ENCODE measurements at regions not wholly inside any gene's neighbourhood (a gene's known extent, or its start where the extent isn't known, plus 50 kb on each side); places are given as distances from the start of the nearest gene placed in this dataset.

DNA sequence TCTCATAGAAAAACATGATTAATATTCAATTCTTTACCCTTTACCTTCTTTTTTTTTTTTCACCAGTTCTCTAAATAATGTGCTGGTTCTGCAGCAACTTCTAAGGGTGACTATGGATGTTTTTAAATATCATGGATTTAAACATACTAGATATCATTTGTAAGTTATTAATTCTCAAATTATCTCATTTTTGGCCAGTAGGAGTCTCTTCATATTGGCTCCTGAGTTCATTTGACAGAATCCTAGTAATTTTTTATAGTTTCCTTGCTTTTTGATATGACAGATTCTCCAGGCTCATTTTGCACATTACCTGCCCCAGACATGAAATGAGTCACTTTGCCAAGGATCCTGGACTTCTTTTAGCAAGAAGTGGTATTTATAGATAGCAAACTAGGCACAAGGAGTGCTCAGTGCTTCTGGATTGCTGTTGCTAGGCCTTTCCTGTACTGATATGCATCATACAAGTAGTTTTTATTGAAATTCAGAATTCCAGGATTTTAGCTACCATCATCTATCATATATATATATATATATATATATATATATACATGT, 201.3 kb upstream of the IL12B start:
- Histone ChIP-seq H3K36me3 (replicated peaks; ENCODE audit: insufficient read depth, low read depth) (no peaks in the 10 kb centered on the region), H3K4me3 (no peak overlapping the region), H2AFZ (no peak overlapping the region), H3K4me1 (ENCODE audit: insufficient read depth) (no peaks in the 10 kb centered on the region), H3K79me2 (no peaks in the 10 kb centered on the region), H3K9me3 (ENCODE audit: low read depth) (no peaks in the 10 kb centered on the region), H3K4me2 (no peak overlapping the region), H4K20me1 (ENCODE audit: insufficient read depth, poor library complexity, severe bottlenecking) (no peaks in the 10 kb centered on the region), H3K27me3 (no peaks in the 10 kb centered on the region), H3K9me2 (replicated peaks; ENCODE audit: insufficient read depth) (no peaks in the 10 kb centered on the region), H3K27ac (no peak overlapping the region)
- TF ChIP-seq EZH2phosphoT487 (IDR thresholded peaks at IDR 0.05; ENCODE audit: low read depth, severe bottlenecking, unreplicated experiment) = no peak
- TF ChIP-seq, protein P1, sequence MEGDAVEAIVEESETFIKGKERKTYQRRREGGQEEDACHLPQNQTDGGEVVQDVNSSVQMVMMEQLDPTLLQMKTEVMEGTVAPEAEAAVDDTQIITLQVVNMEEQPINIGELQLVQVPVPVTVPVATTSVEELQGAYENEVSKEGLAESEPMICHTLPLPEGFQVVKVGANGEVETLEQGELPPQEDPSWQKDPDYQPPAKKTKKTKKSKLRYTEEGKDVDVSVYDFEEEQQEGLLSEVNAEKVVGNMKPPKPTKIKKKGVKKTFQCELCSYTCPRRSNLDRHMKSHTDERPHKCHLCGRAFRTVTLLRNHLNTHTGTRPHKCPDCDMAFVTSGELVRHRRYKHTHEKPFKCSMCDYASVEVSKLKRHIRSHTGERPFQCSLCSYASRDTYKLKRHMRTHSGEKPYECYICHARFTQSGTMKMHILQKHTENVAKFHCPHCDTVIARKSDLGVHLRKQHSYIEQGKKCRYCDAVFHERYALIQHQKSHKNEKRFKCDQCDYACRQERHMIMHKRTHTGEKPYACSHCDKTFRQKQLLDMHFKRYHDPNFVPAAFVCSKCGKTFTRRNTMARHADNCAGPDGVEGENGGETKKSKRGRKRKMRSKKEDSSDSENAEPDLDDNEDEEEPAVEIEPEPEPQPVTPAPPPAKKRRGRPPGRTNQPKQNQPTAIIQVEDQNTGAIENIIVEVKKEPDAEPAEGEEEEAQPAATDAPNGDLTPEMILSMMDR (IDR thresholded peaks at IDR 0.05; ENCODE audit: poor library complexity) = no peak
- no peak for TF ChIP-seq EZH2 (IDR thresholded peaks at IDR 0.05; ENCODE audit: borderline replicate concordance)
- no peak for DNase-seq (ENCODE audit: low spot score)

DNA sequence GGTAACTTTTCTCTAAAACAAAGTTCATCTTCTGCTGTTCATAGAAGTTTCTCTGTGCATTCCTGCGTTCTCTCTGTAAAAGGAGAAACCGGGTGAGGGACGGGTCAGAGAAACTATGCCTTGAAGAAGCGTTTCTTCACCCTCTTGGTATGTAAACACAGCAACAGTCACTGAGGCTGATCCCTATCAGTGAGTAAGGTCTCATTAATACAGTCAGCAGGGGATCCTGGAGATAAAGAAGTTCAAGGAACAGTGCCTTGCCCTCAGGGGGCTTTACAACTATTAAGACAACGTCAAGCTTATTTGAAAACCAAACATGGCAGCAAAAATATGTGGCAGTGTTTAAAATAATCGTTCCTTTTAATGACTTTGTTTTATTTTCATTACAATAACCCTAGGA, 202.9 kb upstream of the IL12B start:
- no peaks in the 10 kb centered on the region for H3K9me2 ChIP-seq (replicated peaks; ENCODE audit: insufficient read depth)
- no peaks in the 10 kb centered on the region for H3K4me1 ChIP-seq (ENCODE audit: insufficient read depth)
- H2AFZ ChIP-seq = no peak overlapping the region
- no peaks in the 10 kb centered on the region for H3K36me3 ChIP-seq (replicated peaks; ENCODE audit: insufficient read depth, low read depth)
- peak; percentile 35 for DNase-seq (ENCODE audit: low spot score)
- no peak overlapping the region for H3K4me2 ChIP-seq
- H3K4me3 ChIP-seq = no peak overlapping the region
- no peaks in the 10 kb centered on the region for H3K79me2 ChIP-seq
- H3K9me3 ChIP-seq (ENCODE audit: low read depth) = no peaks in the 10 kb centered on the region
- TF ChIP-seq EZH2phosphoT487 (IDR thresholded peaks at IDR 0.05; ENCODE audit: low read depth, severe bottlenecking, unreplicated experiment) = no peak
- TF ChIP-seq EZH2 (IDR thresholded peaks at IDR 0.05; ENCODE audit: borderline replicate concordance) = no peak
- 26% methylated on average over 6 of the region's 6 CpGs for WGBS (ENCODE audit: low lambda C conversion rate, missing lambda C conversion rate)
- H3K27ac ChIP-seq = peak overlapping the region; percentile 28
- no peaks in the 10 kb centered on the region for H3K27me3 ChIP-seq
- H4K20me1 ChIP-seq (ENCODE audit: insufficient read depth, poor library complexity, severe bottlenecking) = no peaks in the 10 kb centered on the region

DNA sequence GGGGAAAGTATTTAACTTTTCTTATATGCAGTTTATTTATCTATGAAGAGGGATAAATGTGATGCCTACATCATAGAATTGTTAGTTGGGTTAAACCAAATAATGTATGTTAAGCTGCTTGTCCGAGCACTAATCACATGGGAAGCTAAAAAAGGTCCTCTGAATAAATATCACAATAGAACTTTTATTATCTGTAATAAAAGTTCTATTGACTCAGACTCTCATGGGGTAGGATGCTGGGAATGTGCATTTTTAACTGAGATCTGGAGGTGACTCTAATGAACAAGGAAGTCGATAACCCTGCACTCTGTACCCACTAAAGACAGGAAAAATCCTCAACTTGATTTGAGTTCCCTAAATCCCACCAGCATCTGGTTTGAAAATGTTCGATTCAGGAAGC, 205.9 kb upstream of the IL12B start:
- H3K79me2 ChIP-seq = no peaks in the 10 kb centered on the region
- H2AFZ ChIP-seq = no peak overlapping the region
- no peaks in the 10 kb centered on the region for H4K20me1 ChIP-seq (ENCODE audit: insufficient read depth, poor library complexity, severe bottlenecking)
- no peak for DNase-seq (ENCODE audit: low spot score)
- no peak overlapping the region for H3K4me3 ChIP-seq
- no peaks in the 10 kb centered on the region for H3K27me3 ChIP-seq
- H3K36me3 ChIP-seq (replicated peaks; ENCODE audit: insufficient read depth, low read depth) = no peaks in the 10 kb centered on the region
- 89% methylated on average over 3 of the region's 3 CpGs for WGBS (ENCODE audit: low lambda C conversion rate, missing lambda C conversion rate)
- H3K4me1 ChIP-seq (ENCODE audit: insufficient read depth) = no peaks in the 10 kb centered on the region
- H3K9me3 ChIP-seq (ENCODE audit: low read depth) = no peaks in the 10 kb centered on the region
- TF ChIP-seq EZH2phosphoT487 (IDR thresholded peaks at IDR 0.05; ENCODE audit: low read depth, severe bottlenecking, unreplicated experiment) = no peak
- H3K27ac ChIP-seq = no peak overlapping the region
- H3K9me2 ChIP-seq (replicated peaks; ENCODE audit: insufficient read depth) = no peaks in the 10 kb centered on the region
- H3K4me2 ChIP-seq = no peak overlapping the region

DNA sequence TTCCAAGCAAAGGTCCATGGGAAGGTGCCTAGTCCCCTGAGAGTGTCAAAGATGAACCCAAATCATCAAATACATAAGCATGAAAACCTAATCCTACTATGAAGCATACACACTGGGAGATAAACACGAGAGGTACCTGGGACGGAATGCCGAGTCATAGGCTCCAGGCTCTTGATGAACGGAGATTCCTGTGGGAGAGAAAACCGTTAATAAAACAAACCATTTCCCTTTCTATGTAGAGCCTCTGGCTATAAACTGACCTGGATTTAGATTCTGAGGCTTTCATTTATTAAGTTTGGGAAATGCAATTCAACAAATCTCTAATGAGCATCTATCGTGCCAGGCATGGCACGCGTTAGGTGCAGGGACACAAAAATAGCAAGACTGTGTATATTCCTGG, 206.4 kb upstream of the IL12B start:
- Histone ChIP-seq H4K20me1 (ENCODE audit: insufficient read depth, poor library complexity, severe bottlenecking) (no peaks in the 10 kb centered on the region), H3K9me3 (ENCODE audit: low read depth) (no peaks in the 10 kb centered on the region), H3K4me2 (no peak overlapping the region), H3K79me2 (no peaks in the 10 kb centered on the region), H3K4me3 (no peak overlapping the region), H3K36me3 (replicated peaks; ENCODE audit: insufficient read depth, low read depth) (no peaks in the 10 kb centered on the region), H3K4me1 (ENCODE audit: insufficient read depth) (no peaks in the 10 kb centered on the region), H2AFZ (no peak overlapping the region), H3K27ac (no peak overlapping the region), H3K9me2 (replicated peaks; ENCODE audit: insufficient read depth) (no peaks in the 10 kb centered on the region), H3K27me3 (no peaks in the 10 kb centered on the region)
- WGBS (ENCODE audit: low lambda C conversion rate, missing lambda C conversion rate) = 83% methylated on average over 8 of the region's 8 CpGs
- no peak for TF ChIP-seq EZH2phosphoT487 (IDR thresholded peaks at IDR 0.05; ENCODE audit: low read depth, severe bottlenecking, unreplicated experiment)
- TF ChIP-seq, protein P1 (IDR thresholded peaks at IDR 0.05; ENCODE audit: poor library complexity) = no peak
- TF ChIP-seq EZH2 (IDR thresholded peaks at IDR 0.05; ENCODE audit: borderline replicate concordance) = no peak
- no peak for DNase-seq (ENCODE audit: low spot score)

Data from hepatocyte (in vitro differentiated cells).